NCI-H187 (cell line): ENCODE measurements at regions not wholly inside any gene's neighbourhood (a gene's known extent, or its start where the extent isn't known, plus 50 kb on each side); places are given as distances from the start of the nearest gene placed in this dataset.

Source experiments
- DNase-seq, 2 experiments: peaks; one replicate each; lab custom pipeline; 2025; lab: John Stamatoyannopoulos, UW

DNA sequence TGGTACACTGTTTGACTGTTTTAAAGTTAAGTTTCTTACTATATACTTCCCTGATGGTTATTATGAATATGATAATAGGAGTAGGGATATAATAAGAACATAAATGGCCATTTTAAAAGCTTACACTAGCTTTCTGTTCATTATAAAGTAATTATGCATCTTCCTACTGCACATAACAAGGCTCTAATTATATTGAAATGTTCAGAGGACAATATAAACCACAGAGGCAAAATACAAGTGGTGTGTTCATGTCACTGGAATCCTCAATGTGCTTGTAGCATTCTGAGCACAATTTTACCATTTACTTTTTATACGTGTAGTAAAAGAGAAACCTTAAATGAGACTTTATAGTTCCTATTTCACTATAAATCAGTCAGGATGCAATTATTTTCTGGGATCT lies 268.3 kb downstream of the TMA16 start:
- no peak for DNase-seq

DNA sequence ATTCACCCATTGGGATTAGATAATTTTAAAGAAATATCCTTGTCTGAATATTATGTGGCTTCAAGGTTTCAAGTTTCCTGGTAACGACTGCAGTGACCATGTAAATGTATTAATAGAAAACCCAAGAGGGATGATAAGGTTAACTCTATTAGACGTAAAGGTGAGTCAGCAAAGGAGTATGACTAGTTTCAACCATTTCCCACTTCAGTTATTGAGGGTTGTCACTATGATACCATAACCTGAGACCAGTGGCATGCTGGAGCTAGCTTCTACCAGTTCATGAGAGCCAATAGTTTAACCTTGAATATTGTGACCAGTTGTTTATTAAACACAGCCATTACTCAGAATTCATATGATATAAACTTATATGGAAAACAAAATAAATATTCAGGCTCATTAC lies 270.1 kb downstream of the TMA16 start:
- DNase-seq, result no peak

DNA sequence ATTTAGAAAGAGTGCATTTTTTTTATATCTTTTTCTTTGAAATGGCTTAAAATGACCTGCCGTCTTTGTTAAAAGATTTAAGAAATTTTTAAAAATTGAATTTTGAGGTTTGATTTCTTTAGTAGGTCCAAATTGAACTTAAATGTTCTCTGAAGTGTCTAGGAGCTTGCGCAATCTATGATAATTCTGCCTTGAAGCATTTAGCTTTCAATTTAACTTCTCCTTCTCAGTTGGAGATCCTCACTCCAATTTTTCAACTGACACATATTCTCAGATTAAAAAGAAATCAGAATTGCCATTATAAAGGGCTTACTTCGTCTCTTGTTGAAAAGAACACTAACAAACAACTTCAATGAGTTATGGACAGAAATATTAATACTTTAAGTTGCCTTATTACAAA lies 273.5 kb downstream of the TMA16 start:
- DNase-seq, result no peak

DNA sequence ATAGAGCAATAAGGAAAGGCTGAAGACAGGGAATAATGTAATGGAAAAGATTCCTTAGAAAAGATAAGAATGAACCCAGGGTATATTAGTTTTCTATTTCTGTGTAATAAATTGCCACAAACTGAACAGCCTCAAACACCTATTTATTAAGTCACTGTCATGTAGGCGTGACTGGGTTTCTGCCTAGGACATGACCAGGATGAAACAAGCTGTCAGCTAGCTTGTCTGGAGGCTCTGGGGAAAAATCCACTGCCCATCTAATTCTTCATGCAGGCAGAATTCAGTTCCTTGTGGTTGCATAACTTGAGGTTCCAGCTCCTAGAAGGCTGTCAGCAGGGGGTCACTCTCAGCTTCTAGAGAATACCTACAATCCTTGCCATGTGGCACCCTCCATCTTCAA lies 277.7 kb downstream of the TMA16 start:
- DNase-seq, result no peak

DNA sequence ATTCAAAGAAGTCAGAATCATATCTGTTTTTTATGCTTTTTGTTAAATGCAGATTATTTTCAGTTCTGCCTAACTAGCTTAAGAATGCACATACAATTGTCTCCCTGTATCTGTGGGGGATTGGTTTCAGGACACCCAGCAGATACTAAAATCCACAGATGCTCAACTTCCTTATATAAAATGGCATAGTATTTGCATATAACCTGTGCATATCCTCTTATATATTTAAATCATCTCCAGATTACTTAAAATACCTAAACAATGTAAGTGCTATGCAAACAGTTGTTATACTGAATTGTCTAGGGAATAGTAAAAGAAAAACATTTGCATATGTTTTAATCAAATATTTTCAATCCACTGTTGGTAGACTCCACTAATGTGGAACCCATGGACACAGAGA lies 279.4 kb downstream of the TMA16 start:
- no peak for DNase-seq

DNA sequence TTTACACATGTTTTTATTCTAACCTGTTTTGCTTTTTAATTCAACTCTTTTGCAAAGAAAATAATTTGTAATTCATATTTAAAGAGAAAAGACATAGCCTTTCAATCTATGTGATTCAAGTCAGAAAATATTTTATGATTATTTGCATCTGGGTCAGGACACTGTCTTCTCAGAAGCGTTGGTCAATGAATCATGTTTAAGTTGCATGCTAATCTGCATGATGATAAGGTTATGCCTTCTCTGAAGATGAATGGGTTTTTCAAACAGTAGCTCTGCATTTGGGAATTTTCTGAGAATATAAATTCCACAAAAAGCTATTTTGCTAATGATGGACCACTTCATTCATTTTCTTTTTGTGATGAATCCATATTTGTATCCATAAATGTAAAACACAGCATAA lies 282.5 kb downstream of the TMA16 start:
- DNase-seq, result no peak

DNA sequence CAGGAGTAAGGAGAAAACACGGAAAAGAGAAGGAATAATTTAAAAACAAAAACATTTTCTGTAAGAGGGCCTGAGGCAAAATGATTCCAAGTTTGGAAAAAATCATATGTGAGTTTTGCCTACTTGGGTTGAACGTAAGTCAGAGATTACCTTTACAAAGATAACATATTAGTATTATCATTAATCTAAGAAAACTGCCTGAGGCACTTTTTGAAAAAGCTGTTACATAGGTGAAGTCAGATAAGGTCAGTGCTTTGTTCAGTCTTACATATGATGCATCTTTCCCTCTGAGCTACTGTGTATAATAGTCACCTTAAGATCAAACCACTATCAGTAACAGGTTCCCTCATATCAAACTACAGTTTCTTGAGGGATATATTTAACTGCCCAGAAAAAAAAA lies 287.2 kb downstream of the TMA16 start:
- DNase-seq, result no peak

DNA sequence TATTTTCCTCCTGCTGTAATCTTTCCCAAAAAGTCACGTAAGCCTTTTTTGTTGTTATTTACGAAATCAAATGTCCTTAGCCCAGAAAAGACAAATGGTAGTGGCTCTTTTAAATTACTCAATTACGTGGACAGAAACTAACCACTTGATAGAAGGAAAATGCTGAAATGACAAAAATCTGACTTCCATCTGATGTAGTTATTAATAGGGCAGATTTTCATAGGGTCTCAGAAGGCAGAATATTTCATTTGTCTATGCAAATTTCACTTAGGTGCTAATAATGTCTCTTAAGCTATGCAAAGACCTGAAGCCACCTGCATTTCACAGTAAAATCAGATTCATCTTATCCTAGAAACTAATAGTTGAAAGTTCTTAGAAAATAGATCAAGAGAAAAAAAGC lies 295.7 kb downstream of the TMA16 start:
- DNase-seq, result no peak

DNA sequence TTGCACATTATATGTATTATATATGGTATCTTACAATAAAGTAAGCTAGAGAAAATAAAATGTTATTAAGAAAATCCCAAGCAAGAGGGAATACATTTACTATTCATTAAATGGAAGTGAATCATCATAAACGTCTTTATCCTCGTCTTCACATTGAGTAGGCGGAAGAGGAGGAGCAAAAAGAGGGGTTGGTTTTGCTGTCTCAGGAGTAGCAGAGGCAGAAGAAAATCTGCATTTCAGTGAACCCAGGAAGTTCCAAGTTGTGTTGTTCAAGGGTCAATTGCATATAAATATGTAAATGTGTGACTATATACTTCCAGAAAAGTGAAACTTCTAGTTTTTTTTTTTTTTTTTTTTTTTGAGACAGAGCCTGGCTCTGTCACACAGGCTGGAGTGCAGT lies 301.4 kb downstream of the TMA16 start:
- DNase-seq, result no peak

DNA sequence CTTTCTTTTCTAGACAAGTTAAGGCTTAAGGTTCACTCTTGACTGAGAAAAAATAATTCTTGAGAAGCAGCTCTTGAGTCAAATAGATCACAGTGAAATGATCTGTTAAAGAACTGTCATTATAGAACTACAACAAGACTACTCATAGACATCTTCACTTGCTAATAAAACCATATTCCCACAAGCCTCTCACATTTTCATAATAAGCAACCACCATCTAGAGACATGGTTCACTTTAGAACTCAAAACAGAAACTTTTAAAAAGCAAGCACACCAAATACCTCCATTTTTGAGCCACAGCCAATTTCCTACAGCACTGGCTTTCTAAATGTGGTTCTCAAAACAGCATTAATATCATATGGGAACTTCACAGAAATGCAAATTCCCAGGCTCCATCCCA lies 309.5 kb downstream of the TMA16 start:
- no peak for DNase-seq

DNA sequence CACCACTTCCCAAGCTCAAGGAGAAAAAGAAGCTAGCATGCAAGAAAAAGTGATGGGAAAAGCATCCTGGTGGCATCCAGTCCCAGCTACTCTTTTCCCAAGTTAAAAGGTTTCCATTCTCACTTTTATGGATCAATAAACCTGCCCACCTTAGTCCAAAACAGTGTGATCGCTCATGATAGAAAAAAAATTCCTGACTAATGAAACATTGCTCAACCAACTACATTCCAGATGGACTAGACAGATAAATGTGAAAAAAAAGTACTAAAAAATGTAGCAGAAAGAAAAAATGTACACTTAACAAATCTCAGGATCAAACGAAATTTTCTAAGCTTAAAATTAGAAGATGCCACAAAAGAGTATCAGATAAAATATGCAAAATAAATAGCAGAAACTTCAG lies 312.2 kb downstream of the TMA16 start:
- DNase-seq, result no peak

DNA sequence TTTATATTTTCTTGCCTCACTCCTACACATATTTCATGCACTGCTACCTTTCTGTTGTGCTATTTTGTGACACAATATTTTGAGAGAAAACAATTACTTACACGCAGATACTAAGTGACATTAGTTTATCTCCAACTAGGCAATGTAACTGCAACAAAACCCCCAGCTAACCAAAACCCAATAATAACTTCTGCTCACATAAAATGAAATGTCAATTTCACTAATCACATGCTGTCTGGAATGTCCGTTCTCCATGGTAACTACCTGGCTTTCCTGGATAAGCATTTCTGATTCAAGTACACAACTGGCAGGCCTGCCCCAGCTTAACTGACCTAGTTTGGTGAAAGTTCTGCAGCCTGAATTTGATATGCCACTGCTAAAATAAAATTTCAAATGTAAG lies 313.5 kb downstream of the TMA16 start:
- DNase-seq, result no peak

DNA sequence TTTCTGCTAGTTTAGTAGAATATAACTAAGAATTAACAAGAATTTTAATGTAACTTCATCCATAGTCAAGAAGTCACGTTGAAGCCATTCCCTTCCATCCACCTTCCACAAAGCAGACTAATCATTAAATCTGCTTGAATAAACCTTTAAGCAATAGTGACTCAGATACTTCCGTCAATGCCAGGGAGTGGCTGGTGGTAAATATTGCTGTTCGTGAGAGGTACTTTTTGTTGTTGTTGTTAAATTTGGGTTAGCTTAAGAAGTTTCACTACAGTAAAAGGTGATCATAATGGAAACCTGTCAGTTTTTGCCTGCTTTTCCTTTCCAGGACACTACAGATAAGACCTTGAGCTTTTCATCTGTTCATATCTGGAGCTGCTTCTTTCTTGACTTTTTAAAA lies 316.3 kb downstream of the TMA16 start:
- DNase-seq, result no peak

DNA sequence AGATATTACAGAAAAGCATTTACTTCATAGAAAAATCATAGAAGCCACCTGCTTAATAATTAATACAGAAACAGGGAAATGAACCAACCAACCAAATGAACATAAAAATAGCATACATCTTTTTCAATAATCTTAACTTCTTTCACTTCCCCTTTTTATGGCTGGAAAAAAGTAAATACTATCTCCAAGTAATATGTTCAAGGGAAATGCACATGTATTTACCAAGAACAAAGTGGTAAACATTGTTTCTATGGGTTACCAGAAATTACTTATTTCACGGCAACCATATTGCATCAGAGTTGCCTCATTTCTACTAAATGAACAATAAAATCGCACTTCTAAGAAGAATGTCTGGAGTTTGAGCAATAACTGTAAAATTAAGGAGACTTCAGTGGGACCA lies 321.3 kb downstream of the TMA16 start:
- DNase-seq, result no peak

DNA sequence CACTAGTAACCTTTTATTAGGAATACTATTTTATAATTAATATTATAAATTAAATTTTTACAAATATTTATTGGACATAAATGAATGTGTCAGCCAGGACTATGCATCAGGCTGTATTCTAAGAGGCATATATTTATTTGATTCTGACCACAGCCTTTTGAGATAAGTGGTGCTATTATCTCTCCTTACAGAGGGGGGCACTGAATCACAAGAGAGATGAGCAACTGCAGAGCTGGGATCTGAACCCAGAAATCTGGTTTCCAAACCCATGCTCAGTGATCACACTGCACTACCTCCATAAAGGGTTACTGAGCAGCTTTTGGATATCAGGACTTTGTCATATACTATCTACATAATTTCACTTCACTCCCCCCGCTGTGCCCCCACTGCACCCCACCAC lies 322.0 kb downstream of the TMA16 start:
- DNase-seq, result no peak

DNA sequence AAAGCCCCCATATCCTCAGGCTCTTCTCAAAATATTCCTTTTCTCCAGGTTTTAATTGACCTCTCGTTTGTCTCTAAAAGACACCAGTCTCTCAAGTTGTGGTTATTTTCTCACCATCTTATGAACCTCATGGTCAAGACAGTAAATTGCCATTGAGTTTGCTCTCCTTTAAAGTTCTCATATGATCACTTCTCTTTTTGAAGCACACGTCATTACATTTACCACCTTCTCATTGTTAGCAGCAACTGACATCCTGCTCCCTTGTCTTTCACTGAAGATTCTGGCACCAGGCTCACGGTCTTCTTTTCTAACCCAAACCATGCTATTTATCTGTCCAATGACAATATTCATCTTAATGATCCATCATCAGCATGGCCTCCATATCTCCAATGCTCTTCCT lies 324.2 kb downstream of the TMA16 start:
- DNase-seq, result no peak

DNA sequence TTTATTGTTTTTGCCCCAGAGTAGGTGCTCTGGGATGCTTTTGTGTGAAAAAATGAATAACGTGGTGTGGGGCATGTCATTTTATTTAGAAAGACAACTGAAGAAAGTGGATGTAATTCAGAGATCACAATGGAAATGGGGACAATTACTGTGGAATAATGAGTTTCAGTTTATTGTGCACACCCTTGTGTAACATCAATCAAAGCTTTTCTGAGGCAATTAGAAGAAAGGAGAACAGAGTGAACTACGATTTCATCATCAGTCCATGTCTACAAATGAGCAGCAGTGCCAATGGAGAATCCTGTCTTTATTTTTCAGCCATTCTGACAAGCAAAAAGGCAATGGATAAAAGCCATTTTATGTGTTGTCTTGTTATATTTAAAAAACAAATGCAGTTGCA lies 339.2 kb downstream of the TMA16 start:
- DNase-seq, result no peak

DNA sequence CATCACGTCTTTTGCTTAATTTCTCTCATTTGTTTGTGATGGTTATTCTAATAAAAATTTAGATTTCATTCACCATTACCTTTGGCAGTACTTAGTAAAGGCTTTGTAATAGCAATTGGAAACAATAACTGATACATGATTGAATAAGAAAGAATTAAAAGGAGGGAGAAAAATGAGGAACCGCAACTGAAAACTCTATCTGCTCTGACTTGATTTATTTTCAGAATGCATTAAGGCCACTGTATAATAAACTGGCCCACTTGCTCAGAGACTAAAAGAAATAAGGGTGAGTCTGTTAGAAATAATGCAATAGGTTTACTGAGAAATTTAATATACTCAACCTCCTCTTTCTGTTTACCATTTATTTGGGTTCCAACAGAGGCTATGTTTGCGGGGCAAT lies 351.5 kb downstream of the TMA16 start:
- no peak for DNase-seq

DNA sequence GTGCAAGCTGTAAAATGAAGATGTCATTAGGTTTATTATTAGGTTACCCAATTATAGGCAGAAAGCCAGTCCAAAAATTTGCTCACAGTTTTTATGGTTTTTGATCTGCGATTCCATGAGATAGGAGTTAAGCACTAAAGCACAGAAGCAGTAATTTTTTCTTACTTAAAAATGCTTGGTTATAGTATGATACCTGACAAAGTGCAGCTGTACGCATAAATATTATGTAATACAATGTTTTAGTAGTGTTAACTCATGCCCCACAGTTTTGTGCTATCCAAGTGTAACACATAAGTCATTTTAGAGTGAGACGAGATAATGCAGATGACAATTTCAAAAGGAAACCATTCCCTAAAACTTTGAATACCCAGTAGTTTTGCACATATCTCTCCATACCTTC lies 357.8 kb downstream of the TMA16 start:
- DNase-seq, result no peak

DNA sequence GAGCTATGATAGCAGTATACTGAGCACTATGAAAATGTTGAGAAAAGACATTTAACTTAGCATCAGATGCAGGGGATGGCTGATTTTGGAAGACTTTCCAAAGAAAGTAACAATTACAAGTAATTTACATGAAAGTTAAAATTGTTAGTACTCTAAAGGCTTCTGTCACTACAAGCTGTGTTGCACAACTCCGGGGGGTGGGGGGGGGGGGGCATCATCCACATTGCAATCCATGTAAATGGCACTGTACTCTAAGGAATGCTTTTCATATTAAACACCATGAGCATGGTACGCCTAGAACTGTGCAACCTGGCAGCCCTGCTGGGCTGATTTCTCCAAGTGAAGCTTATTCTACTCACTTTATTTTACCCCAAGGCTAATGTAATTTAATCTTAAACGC lies 363.4 kb downstream of the TMA16 start:
- no peak for DNase-seq

DNA sequence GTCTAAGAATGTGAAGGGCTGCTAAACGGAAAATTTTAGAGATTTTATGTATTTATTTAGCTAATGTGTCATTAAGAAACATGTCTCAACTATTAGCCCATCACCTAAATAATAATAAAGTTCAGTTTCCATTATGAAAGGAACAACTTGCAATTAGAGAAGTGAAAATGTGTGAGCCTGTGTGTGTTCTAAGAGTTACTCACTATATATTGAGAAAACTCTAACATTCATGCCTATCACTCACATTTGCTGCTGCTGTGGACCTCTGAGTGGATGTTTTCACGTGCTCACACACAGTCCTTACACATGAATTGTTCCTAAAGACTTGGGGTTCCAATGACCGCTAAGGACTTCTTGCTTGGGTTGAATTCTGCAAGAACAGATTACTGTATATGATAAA lies 364.0 kb downstream of the TMA16 start:
- DNase-seq, result no peak

DNA sequence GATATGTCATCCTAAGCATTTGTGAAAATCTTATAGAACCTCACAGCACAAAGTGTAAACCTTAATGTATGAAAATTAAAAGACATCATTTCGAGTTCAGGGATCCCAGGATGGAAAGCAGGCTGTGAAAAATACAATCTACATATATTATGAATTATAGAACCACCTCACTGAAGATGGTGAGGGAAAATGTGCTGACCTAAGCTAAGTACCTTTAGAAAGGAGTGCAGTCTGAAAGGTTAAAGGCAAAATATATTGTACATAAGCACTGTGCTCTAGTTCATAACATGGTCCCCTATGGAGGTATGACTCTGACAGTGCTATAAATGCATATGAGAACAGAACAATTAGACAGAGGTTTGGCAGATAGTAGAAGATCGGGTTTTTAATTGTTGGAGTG lies 368.6 kb downstream of the TMA16 start:
- no peak for DNase-seq

DNA sequence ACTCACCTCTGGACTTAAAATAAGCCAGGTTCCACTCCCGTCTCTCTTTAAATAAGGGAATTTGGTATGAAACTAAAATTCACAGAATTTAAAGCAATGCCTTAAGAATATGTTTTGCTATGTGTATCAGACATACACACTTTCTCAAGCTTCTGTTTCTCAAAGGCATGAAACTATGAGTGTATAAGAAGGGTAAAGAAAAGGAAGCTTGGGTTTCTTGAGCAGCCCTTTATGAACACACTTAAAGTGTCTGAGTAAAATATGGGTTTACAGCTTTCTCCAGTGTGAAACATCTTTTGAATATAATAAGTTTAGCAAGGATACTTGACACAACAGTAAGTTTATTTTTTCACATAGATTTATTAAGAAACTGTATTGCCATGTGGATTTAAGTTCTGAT lies 370.5 kb downstream of the TMA16 start:
- no peak for DNase-seq

DNA sequence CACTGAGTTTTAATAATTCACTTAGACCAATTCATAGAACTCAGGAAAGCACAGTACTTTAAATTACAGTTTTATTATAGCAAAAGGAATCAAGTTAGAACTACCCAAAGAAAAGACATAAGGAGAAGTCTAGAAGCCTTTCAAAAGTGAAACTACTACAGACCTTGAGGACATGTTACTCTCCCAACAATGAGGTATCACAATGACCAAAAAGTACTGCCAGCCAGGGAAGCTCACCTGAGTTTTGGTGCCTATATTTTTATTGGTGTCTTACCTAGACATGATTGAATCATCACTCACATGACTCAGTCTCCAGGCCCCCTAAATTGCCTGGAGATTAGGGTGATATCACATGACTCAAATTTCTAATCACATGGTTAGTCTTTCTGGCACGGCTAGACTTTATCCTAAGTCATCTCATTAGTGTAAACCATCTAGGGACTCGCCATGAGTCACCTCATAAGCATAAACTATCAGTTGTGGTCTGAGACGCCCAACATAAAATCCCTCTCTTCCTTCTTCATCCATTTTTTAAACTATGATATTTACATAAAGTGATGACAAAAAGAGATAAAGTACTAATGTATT lies 372.3 kb downstream of the TMA16 start:
- DNase-seq, result no peak

DNA sequence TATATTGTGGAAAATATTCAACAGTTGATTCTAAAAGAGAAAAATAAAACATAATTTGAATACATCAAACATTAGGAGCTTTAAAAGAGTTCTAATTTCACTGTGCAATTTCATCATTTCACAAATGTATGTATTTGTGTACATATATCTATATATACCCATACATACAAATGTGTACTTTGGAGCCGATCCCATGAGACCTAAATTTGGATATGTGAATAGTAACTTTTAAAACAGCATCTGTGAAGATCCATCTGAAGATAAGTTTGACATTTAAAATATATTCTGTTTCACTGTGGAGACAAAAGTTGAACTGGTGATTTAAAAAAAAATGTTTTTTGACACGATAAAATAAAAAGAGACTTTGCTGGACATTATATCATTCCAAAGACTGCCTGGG lies 374.0 kb downstream of the TMA16 start:
- DNase-seq, result no peak
